ENCODE measurements at regions not wholly inside any gene's neighbourhood (a gene's known extent, or its start where the extent isn't known, plus 50 kb on each side); places are given as distances from the start of the nearest gene placed in this dataset.
A peak's percentile ranks its signal among the peaks of the same experiment; 100 is the strongest.

DNA sequence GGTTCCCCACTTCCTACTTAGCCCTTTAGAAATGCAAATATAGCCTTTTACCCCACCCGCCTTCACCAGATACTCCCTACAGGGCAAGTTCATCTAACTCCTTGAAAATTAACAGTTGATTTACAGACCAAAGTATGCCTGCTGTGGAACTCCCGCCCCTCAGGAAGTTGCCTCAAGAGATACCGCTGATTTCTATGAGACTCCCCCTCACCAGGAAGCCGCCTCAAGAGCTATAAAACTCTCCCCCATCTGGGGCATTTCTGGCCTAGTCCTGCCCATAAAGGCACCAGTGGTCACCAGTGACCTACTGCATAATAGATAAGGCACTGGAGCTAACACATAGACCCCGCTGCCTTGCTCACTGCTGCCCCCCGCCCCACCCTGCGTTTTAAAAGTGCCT is 201.7 kb upstream of the UBL3 start:
- Histone ChIP-seq H2BK12ac (ENCODE audit: low read depth, low read length) (no peak overlapping the region), H3K18ac (ENCODE audit: extremely low read depth, low read length) (peak overlapping the region; percentile 91; the same call in 1 of the 2 replicates), H2BK20ac (ENCODE audit: low read length) (0 out of 2 replicates have a peak overlapping the region, but pooled peaks have one; percentile 5), H3K14ac (ENCODE audit: insufficient read length) (no peak overlapping the region), H3K79me1 (ENCODE audit: low read depth, low read length) (no peaks in the 10 kb centered on the region), H4K20me1 (replicated peaks in 1 of 2; ENCODE audit: control insufficient read depth in 1 of 2, insufficient read depth in 2 of 2, low read length in 2 of 2) (no peaks in the 10 kb centered on the region), H3K79me2 (ENCODE audit: control insufficient read depth in 1 of 2, insufficient read depth in 2 of 2, low read length in 2 of 2) (no peaks in the 10 kb centered on the region), H4K5ac (ENCODE audit: insufficient read length, low read depth, low read length) (no peak overlapping the region), H3K4me2 (ENCODE audit: insufficient read depth in 1 of 2, low read depth in 2 of 2, low read length in 2 of 2) (peak overlapping the region; percentile 52 to 87), H2BK15ac (ENCODE audit: low read length) (no peak overlapping the region), H3K9ac (replicated peaks in 1 of 4; ENCODE audit: extremely low read depth in 1 of 4, low read depth in 3 of 4, low read length in 3 of 4) (no peak overlapping the region), H3K4me3 (ENCODE audit: extremely low read depth in 1 of 4, insufficient read depth in 2 of 4, low read depth in 3 of 4, low read length in 4 of 4) (peak overlapping the region in 1 of 4 experiments; percentile 27; a peak in 2 of 8 replicates), H3K9me3 (ENCODE audit: insufficient read depth in 2 of 2, low read depth in 1 of 2, low read length in 1 of 2) (no peaks in the 10 kb centered on the region), H4K8ac (ENCODE audit: extremely low read depth, insufficient read depth, low read length) (no peak overlapping the region; the same call in 1 of the 2 replicates), H4K91ac (replicated peaks; ENCODE audit: insufficient read length, low read length) (peak overlapping the region; percentile 69), H3K4me1 (replicated peaks in 1 of 4; ENCODE audit: control insufficient read depth in 3 of 4, insufficient read depth in 4 of 4, low read length in 3 of 4) (peaks cover 12 to 19% (median 14%) of the 10 kb centered on the region in 4 experiments), H2BK5ac (ENCODE audit: low read depth, low read length) (peak overlapping the region; percentile 63; the same call in 1 of the 2 replicates), H3K56ac (replicated peaks; ENCODE audit: insufficient read length, low read depth, low read length) (no peak overlapping the region), H3K23me2 (ENCODE audit: low read depth, low read length) (no peaks in the 10 kb centered on the region), H2AK5ac (ENCODE audit: low read depth, low read length) (no peak overlapping the region), H3K36me3 (ENCODE audit: control insufficient read depth in 2 of 4, insufficient read depth in 4 of 4, low read length in 3 of 4) (no peaks in the 10 kb centered on the region), H3K23ac (ENCODE audit: insufficient read length) (no peak overlapping the region), H2BK120ac (replicated peaks; ENCODE audit: low read depth, low read length) (peak overlapping the region; percentile 47), H3K27me3 (replicated peaks in 1 of 4; ENCODE audit: control insufficient read depth in 3 of 4, extremely low read depth in 1 of 4, insufficient read depth in 3 of 4, low read length in 3 of 4) (no peaks in the 10 kb centered on the region), H3K4ac (replicated peaks; ENCODE audit: insufficient read length, low read depth, low read length) (no peak overlapping the region), H3K27ac (ENCODE audit: low read depth, low read length) (no peak overlapping the region; the same call in 1 of the 2 replicates), H2AFZ (ENCODE audit: low read length) (no peak overlapping the region)
- FAIRE-seq (no peak), DNase-seq (ENCODE audit: low read depth in 1 of 2, low spot score in 2 of 2) (peak; percentile 50 to 65)
- ChIA-PET POLR2A (ENCODE audit: partially characterized antibody) (interaction anchor here (0.7 to 1.6 kb wide), 3 partner anchors 13 to 34 kb away, joined by 3 to 5 read pairs (median 3); no protein-coding TSS in a partner anchor), CTCF (ENCODE audit: partially characterized antibody) (interaction anchor here (0.8 to 1.7 kb wide), 8 partner anchors 9 to 129 kb away, joined by 3 to 6 read pairs (median 3); no protein-coding TSS in a partner anchor)
- WGBS, 2 experiments (ENCODE audit: extremely low coverage in 1 of 2, insufficient coverage in 1 of 2, insufficient read length in 1 of 2, insufficient replicate concordance in 2 of 2, low coverage in 1 of 2, low lambda C conversion rate in 2 of 2, missing lambda C conversion rate in 1 of 2) = 1% methylated on average over 7 of the region's 7 CpGs; no CpG with 5 or more reads in 1 of the 2 experiments
- TF ChIP-seq EP300 (IDR thresholded peaks at IDR 0.05; ENCODE audit: borderline replicate concordance in 1 of 2, low read depth in 2 of 2, low read length in 2 of 2) (no peak), GABPA (IDR thresholded peaks at IDR 0.05; ENCODE audit: borderline replicate concordance, insufficient read depth, low read length) (no peak), SAP30 (IDR thresholded peaks at IDR 0.05; ENCODE audit: insufficient read depth, insufficient replicate concordance, low read length) (no peak), TBP (IDR thresholded peaks at IDR 0.05; ENCODE audit: low read depth, low read length) (0 out of 2 replicates have a peak, but pooled peaks have one; percentile 20), KDM5A (IDR thresholded peaks at IDR 0.05; ENCODE audit: low read length) (no peak), RNF2 (IDR thresholded peaks at IDR 0.05; ENCODE audit: borderline replicate concordance, low read depth, low read length, missing control alignments, poor library complexity, severe bottlenecking) (no peak), NANOG (IDR thresholded peaks at IDR 0.05; ENCODE audit: insufficient read depth, low read depth, low read length, poor library complexity, severe bottlenecking) (peak; percentile 67)
- TF ChIP-seq, protein P1, sequence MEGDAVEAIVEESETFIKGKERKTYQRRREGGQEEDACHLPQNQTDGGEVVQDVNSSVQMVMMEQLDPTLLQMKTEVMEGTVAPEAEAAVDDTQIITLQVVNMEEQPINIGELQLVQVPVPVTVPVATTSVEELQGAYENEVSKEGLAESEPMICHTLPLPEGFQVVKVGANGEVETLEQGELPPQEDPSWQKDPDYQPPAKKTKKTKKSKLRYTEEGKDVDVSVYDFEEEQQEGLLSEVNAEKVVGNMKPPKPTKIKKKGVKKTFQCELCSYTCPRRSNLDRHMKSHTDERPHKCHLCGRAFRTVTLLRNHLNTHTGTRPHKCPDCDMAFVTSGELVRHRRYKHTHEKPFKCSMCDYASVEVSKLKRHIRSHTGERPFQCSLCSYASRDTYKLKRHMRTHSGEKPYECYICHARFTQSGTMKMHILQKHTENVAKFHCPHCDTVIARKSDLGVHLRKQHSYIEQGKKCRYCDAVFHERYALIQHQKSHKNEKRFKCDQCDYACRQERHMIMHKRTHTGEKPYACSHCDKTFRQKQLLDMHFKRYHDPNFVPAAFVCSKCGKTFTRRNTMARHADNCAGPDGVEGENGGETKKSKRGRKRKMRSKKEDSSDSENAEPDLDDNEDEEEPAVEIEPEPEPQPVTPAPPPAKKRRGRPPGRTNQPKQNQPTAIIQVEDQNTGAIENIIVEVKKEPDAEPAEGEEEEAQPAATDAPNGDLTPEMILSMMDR (IDR thresholded peaks at IDR 0.05; ENCODE audit: control extremely low read depth in 1 of 3, insufficient read depth in 1 of 3, low read depth in 1 of 3, low read length in 3 of 3) = peak in 2 of 3 experiments; percentile 6 to 11; a peak in 2 of 4 replicates
